Left lung (tissue), 4 donors: ENCODE measurements at regions not wholly inside any gene's neighbourhood (a gene's known extent, or its start where the extent isn't known, plus 50 kb on each side); places are given as distances from the start of the nearest gene placed in this dataset.

Source experiments
- ATAC-seq: fragments of 200-7000 bp; cut with Tn5 transposase; one replicate; pipeline ENCODE4 v1.9.1; 2020; ENCODE audit warnings: moderate library complexity
- DNase-seq, 4 donors: peaks; one replicate each; pipeline ENCODE4 v3.0.0-alpha.2; 2013 to 2020
- H3K27ac ChIP-seq, 2 donors: fragments of 200-600 bp; sonication (generic) in 1 of 2; one replicate each; pipeline versions ENCODE4 v1.5.0 to v1.8.0; 2020 to 2021
- H3K27me3 ChIP-seq, 2 donors: fragments of 200-600 bp; sonication (generic) in 1 of 2; one replicate each; pipeline versions ENCODE4 v1.5.0 to v1.8.0; 2020 to 2021
- H3K36me3 ChIP-seq, 2 donors: fragments of 200-600 bp; sonication (generic) in 1 of 2; one replicate each; pipeline versions ENCODE4 v1.5.0 to v1.8.0; 2020 to 2021
- H3K4me1 ChIP-seq, 2 donors: fragments of 200-600 bp; one replicate each; pipeline ENCODE4 v1.8.0; 2021
- H3K4me3 ChIP-seq, 2 donors: fragments of 200-600 bp; sonication (generic) in 1 of 2; one replicate each; pipeline versions ENCODE4 v1.5.0 to v1.8.0; 2020 to 2021; ENCODE audit warnings: mild to moderate bottlenecking in 1 of 2
- H3K9me3 ChIP-seq, 2 donors: fragments of 200-600 bp; sonication (generic) in 1 of 2; one replicate each; pipeline versions ENCODE4 v1.5.0 to v1.8.0; 2020 to 2021
- CTCF ChIP-seq, 2 donors: fragments of 200-600 bp; sonication (generic) in 1 of 2; IDR thresholded peaks; one replicate each; pipeline versions ENCODE4 v1.5.0 to v1.8.0; 2021; ENCODE audit warnings: antibody characterized with exemption in 2 of 2
- intact Hi-C, 2 donors: fragments of 100-400 bp; cut with DNase I; formaldehyde crosslinking; loops; one replicate each; pipeline versions ENCODE4 v1.11.2 to v1.14.2; 2022
- donor health status: DM: no; HTN: yes; CAD: no.
- donor health status: DM: no; HTN: no; CAD: no.

- no peaks in the 10 kb centered on the region for H3K27me3 ChIP-seq
- TF ChIP-seq CTCF (IDR thresholded peaks at IDR 0.05) = no peak
- H3K36me3 ChIP-seq = no peaks in the 10 kb centered on the region
- no peak overlapping the region for H3K27ac ChIP-seq
- no peak overlapping the region for H3K4me3 ChIP-seq
- ATAC-seq = no peak
- H3K9me3 ChIP-seq = peaks cover 0 to 2% of the 10 kb centered on the region in 2 donors
- intact Hi-C loops = no loop called here
- DNase-seq = no peak
- H3K4me1 ChIP-seq = no peaks in the 10 kb centered on the region
Observed at GRCh38 chr6:9761220-9761619, 653.7 kb downstream of the TFAP2A start.

DNA sequence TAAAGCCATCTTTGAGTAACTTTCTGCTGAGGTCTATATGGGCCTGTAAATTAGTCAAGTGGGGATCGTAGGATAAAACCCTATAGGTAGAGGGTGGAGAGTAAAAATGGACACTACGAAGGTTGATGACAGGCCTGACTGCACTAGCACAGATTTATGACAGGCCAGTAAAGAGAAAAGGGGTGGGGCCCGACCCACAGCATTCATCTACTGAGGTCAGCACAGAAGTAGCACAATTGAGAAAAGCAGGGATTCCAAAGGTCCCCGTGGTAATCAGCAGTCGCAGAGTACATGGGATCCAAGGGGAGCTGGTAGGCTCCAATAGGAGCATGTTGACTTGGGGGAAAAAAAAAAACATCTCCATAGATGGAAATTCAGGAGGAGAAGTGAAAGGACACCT, 660.4 kb downstream of the TFAP2A start:
- H3K27ac ChIP-seq = no peak overlapping the region
- ATAC-seq (no peak), DNase-seq (no peak)
- intact Hi-C loops = no loop called here
- H3K4me3 ChIP-seq = no peak overlapping the region
- peaks cover 0 to 2% of the 10 kb centered on the region in 2 donors for H3K9me3 ChIP-seq
- no peak for TF ChIP-seq CTCF (IDR thresholded peaks at IDR 0.05)
- H3K4me1 ChIP-seq = no peaks in the 10 kb centered on the region
- no peaks in the 10 kb centered on the region for H3K27me3 ChIP-seq
- no peaks in the 10 kb centered on the region for H3K36me3 ChIP-seq

DNA sequence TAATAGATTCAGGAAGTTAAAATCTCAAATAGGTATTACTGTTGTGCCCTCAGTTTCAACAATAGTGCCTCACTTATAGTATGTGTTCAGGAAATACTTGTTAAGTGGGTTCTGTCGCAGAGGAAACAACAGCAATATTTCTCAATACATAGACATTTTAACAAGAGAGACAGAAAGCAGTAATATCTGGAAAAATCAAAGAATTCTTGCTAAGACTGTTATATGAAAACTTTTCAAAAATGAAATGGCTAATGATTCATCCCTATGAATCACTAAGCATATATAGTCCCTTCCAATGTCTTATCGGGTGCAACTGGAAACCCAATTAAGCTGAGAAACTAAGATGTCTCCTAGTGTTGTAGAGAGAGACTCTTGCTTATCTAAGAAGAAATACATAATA, 668.9 kb downstream of the TFAP2A start:
- TF ChIP-seq CTCF (IDR thresholded peaks at IDR 0.05) = no peak
- Histone ChIP-seq H3K4me3 (no peak overlapping the region), H3K9me3 (peaks cover 0 to 6% of the 10 kb centered on the region in 2 donors), H3K36me3 (no peaks in the 10 kb centered on the region), H3K4me1 (no peaks in the 10 kb centered on the region), H3K27me3 (no peaks in the 10 kb centered on the region), H3K27ac (no peak overlapping the region)
- intact Hi-C loops = no loop called here
- no peak for ATAC-seq
- no peak for DNase-seq

DNA sequence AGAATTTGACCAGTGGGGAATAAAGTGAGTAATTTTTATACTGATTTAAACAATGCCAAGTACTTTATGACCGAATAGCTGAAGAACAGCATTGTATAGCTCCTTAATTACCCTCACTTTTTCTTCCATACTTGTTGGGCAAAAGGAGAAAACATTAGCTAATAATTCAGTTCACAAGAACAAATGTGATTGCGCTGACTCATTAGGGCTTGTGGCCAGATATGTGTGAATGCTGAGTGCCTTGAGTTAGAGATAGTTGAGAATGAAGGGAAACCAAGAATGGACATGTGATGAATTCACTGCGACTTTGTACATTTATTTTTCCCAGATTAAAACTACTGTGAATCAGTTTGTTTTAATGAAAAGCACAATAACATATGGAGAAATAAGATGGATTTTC, 669.4 kb downstream of the TFAP2A start:
- DNase-seq (no peak), ATAC-seq (no peak)
- intact Hi-C loops = no loop called here
- Histone ChIP-seq H3K36me3 (no peaks in the 10 kb centered on the region), H3K9me3 (peaks cover 0 to 6% of the 10 kb centered on the region in 2 donors), H3K27me3 (no peaks in the 10 kb centered on the region), H3K4me3 (no peak overlapping the region), H3K4me1 (no peaks in the 10 kb centered on the region), H3K27ac (no peak overlapping the region)
- no peak for TF ChIP-seq CTCF (IDR thresholded peaks at IDR 0.05)

- ATAC-seq = no peak
- H3K27me3 ChIP-seq = no peaks in the 10 kb centered on the region
- DNase-seq = no peak
- no peaks in the 10 kb centered on the region for H3K36me3 ChIP-seq
- H3K27ac ChIP-seq = no peak overlapping the region
- no peak overlapping the region for H3K4me3 ChIP-seq
- intact Hi-C loops = no loop called here
- peaks cover 0 to 6% of the 10 kb centered on the region in 2 donors for H3K9me3 ChIP-seq
- H3K4me1 ChIP-seq = no peaks in the 10 kb centered on the region
- no peak for TF ChIP-seq CTCF (IDR thresholded peaks at IDR 0.05)
Observed at GRCh38 chr6:9744119-9744518, 670.8 kb downstream of the TFAP2A start.
